ENCODE measurements at regions not wholly inside any gene's neighbourhood (a gene's known extent, or its start where the extent isn't known, plus 50 kb on each side); places are given as distances from the start of the nearest gene placed in this dataset.
"Not testable (repeated sequence)": the region's sequence is repeated elsewhere in the genome, so short reads cannot be mapped to it uniquely, and the experiment has no call there.

- DNase-seq (ENCODE audit: low read depth in 2 of 2): no peak
- Histone ChIP-seq H3K36me3 (ENCODE audit: control insufficient read depth, insufficient read depth, low read length) (no peaks in the 10 kb centered on the region), H3K9ac (ENCODE audit: insufficient read depth, low read length) (no peak overlapping the region), H3K79me2 (ENCODE audit: control insufficient read depth, insufficient read depth, low read length) (no peaks in the 10 kb centered on the region), H4K20me1 (ENCODE audit: control insufficient read depth, extremely low read depth, insufficient read depth, low read length) (no peaks in the 10 kb centered on the region), H2AFZ (ENCODE audit: low read length) (no peak overlapping the region), H3K4me3 (replicated peaks in 1 of 4; ENCODE audit: control extremely low read depth in 1 of 4, insufficient read depth in 1 of 4, low read depth in 3 of 4, low read length in 4 of 4) (no peak overlapping the region), H3K27ac (ENCODE audit: insufficient read depth, low read length) (no peak overlapping the region), H3K9me3 (ENCODE audit: control insufficient read depth, insufficient read depth, low read depth, low read length) (no peaks in the 10 kb centered on the region), H3K27me3 (ENCODE audit: control insufficient read depth, insufficient read depth, low read length) (no peaks in the 10 kb centered on the region), H3K4me2 (ENCODE audit: extremely low read depth, insufficient read depth, low read length) (no peak overlapping the region), H3K4me1 (ENCODE audit: control insufficient read depth, extremely low read depth, insufficient read depth, low read length) (peaks cover 9% of the 10 kb centered on the region)
- TF ChIP-seq EZH2 (IDR thresholded peaks at IDR 0.05; ENCODE audit: low read length, missing control alignments): no peak
- TF ChIP-seq CTCF (conservative IDR thresholded peaks at IDR 0.05 in 1 of 2, IDR thresholded peaks at IDR 0.05 in 1 of 2; ENCODE audit: low read depth in 1 of 2, low read length in 2 of 2): no peak
Measured at GRCh38 chr4:53886090-53886489, 178.3 kb downstream of the CHIC2 start.

- H4K20me1 ChIP-seq (ENCODE audit: control insufficient read depth, extremely low read depth, insufficient read depth, low read length): no peaks in the 10 kb centered on the region
- H3K9me3 ChIP-seq (ENCODE audit: control insufficient read depth, insufficient read depth, low read depth, low read length): no peaks in the 10 kb centered on the region
- H3K4me2 ChIP-seq (ENCODE audit: extremely low read depth, insufficient read depth, low read length): no peak overlapping the region
- H3K79me2 ChIP-seq (ENCODE audit: control insufficient read depth, insufficient read depth, low read length): no peaks in the 10 kb centered on the region
- no peak for DNase-seq (ENCODE audit: low read depth in 2 of 2)
- H3K27me3 ChIP-seq (ENCODE audit: control insufficient read depth, insufficient read depth, low read length): no peaks in the 10 kb centered on the region
- H3K9ac ChIP-seq (ENCODE audit: insufficient read depth, low read length): no peak overlapping the region
- peaks cover 9% of the 10 kb centered on the region for H3K4me1 ChIP-seq (ENCODE audit: control insufficient read depth, extremely low read depth, insufficient read depth, low read length)
- no peak for TF ChIP-seq EZH2 (IDR thresholded peaks at IDR 0.05; ENCODE audit: low read length, missing control alignments)
- TF ChIP-seq CTCF (conservative IDR thresholded peaks at IDR 0.05 in 1 of 2, IDR thresholded peaks at IDR 0.05 in 1 of 2; ENCODE audit: low read depth in 1 of 2, low read length in 2 of 2): no peak
- H2AFZ ChIP-seq (ENCODE audit: low read length): no peak overlapping the region
- H3K27ac ChIP-seq (ENCODE audit: insufficient read depth, low read length): no peak overlapping the region
- H3K4me3 ChIP-seq (replicated peaks in 1 of 4; ENCODE audit: control extremely low read depth in 1 of 4, insufficient read depth in 1 of 4, low read depth in 3 of 4, low read length in 4 of 4): no peak overlapping the region
- no peaks in the 10 kb centered on the region for H3K36me3 ChIP-seq (ENCODE audit: control insufficient read depth, insufficient read depth, low read length)
Measured at GRCh38 chr4:53885668-53886067, 178.7 kb downstream of the CHIC2 start.

GRCh38 chr4:53877096-53877495, 187.3 kb downstream of the CHIC2 start:
- H3K4me3 ChIP-seq (replicated peaks in 1 of 4; ENCODE audit: control extremely low read depth in 1 of 4, insufficient read depth in 1 of 4, low read depth in 3 of 4, low read length in 4 of 4); H3K27ac ChIP-seq (ENCODE audit: insufficient read depth, low read length); H4K20me1 ChIP-seq (ENCODE audit: control insufficient read depth, extremely low read depth, insufficient read depth, low read length); H3K9me3 ChIP-seq (ENCODE audit: control insufficient read depth, insufficient read depth, low read depth, low read length); H2AFZ ChIP-seq (ENCODE audit: low read length); H3K9ac ChIP-seq (ENCODE audit: insufficient read depth, low read length); H3K4me2 ChIP-seq (ENCODE audit: extremely low read depth, insufficient read depth, low read length); H3K27me3 ChIP-seq (ENCODE audit: control insufficient read depth, insufficient read depth, low read length); DNase-seq (ENCODE audit: low read depth in 2 of 2); H3K4me1 ChIP-seq (ENCODE audit: control insufficient read depth, extremely low read depth, insufficient read depth, low read length); H3K36me3 ChIP-seq (ENCODE audit: control insufficient read depth, insufficient read depth, low read length); H3K79me2 ChIP-seq (ENCODE audit: control insufficient read depth, insufficient read depth, low read length): not testable (repeated sequence)
